Gastrocnemius medialis (tissue), 4 donors: ENCODE measurements at regions not wholly inside any gene's neighbourhood (a gene's known extent, or its start where the extent isn't known, plus 50 kb on each side); places are given as distances from the start of the nearest gene placed in this dataset.

Experiments
- ATAC-seq, 2 donors: fragments of 150-250 bp; one replicate each; pipeline ENCODE4 v1.9.1; 2016
- DNase-seq, 2 donors: peaks; one replicate each; pipeline ENCODE4 v3.0.0-alpha.2; 2019
- H3K27ac ChIP-seq, 4 donors: fragments of 200-600 bp; sonication (generic); 1 replicate in 1 of 4; 2 replicates in 3 of 4; pipeline ENCODE4 v1.5.1; 2016 to 2018; ENCODE audit warnings: mild to moderate bottlenecking in 2 of 4, moderate library complexity in 1 of 4
- H3K27me3 ChIP-seq, 3 donors: fragments of 200-600 bp; sonication (generic) in 2 of 3; 1 replicate in 1 of 3; 2 replicates in 2 of 3; pipeline versions ENCODE4 v1.5.1 to v1.6.0; 2016 to 2019; ENCODE audit warnings: mild to moderate bottlenecking in 1 of 3, moderate library complexity in 1 of 3
- H3K36me3 ChIP-seq, 2 donors: fragments of 200-600 bp; sonication (generic) in 1 of 2; one replicate each; pipeline ENCODE4 v1.5.1; 2017 to 2018
- H3K4me1 ChIP-seq, 2 donors: fragments of 200-600 bp; sonication (generic) in 1 of 2; one replicate each; pipeline ENCODE4 v1.5.1; 2016 to 2017; ENCODE audit warnings: mild to moderate bottlenecking in 2 of 2
- H3K4me3 ChIP-seq, 4 donors: fragments of 200-600 bp; sonication (generic) in 3 of 4; 1 replicate in 1 of 4; 2 replicates in 3 of 4; pipeline ENCODE4 v1.5.1; 2016 to 2019; ENCODE audit warnings: mild to moderate bottlenecking in 2 of 4
- H3K9me3 ChIP-seq, 3 donors: fragments of 200-600 bp; sonication (generic) in 2 of 3; 1 replicate in 1 of 3; 2 replicates in 2 of 3; pipeline ENCODE4 v1.5.1; 2016 to 2019
- POLR2A ChIP-seq, 2 donors: fragments of 450-650 bp; IDR thresholded peaks; one replicate each; pipeline ENCODE4 v1.6.1; 2017; ENCODE audit warnings: antibody characterized with exemption in 2 of 2, mild to moderate bottlenecking in 2 of 2, moderate library complexity in 2 of 2
- in situ Hi-C, 4 donors: fragments of 200-750 bp; cut with MboI; loops; one replicate each; pipeline versions ENCODE4 v1.15.0 to v1.8.0; 2017; ENCODE audit warnings: low sequenced_read_pairs in 4 of 4
- intact Hi-C: fragments of 100-400 bp; cut with DNase I; formaldehyde crosslinking; loops from one replicate; pipeline ENCODE4 v1.15.1; 2023; ENCODE audit warnings: low total_unique reads
- TF ChIP-seq, protein P1 (sequence below), 5 experiments: fragments of 450-650 bp in 3 of 5; fragments of 200-600 bp in 2 of 5; sonication (generic) in 2 of 5; IDR thresholded peaks in 4 of 5; conservative IDR thresholded peaks in 1 of 5; 1 replicate in 4 of 5; 2 replicates in 1 of 5; pipeline ENCODE4 v1.5.1; 2016 to 2019; ENCODE audit warnings: antibody characterized with exemption in 5 of 5, mild to moderate bottlenecking in 3 of 5, moderate library complexity in 3 of 5

DNA sequence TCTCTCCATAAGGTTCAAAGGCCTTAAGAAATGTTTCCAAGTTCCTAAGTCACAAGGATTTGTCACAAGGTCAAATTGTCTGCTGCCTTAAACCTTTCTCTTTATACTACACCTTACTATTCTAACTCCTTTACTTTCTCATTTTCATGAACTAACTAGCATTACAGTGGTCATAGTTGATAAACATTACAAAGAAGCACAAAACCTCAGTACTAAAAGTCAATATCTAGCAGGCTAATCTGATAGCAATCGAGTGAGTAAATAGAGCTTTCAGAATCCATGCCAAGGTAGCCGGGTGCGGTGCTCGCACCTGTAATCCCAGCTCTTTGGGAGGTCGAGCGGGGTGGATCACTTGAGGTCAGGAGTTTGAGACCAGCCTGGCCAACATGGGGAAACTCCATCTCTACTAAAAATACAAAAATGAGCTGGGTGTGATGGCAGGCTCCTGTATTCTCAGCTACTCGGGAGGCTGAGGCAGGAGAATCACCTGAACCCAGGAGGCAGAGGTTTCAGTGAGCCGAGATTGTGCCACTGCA is 510.0 kb downstream of the GBA3 start:
- no peak overlapping the region for H3K4me3 ChIP-seq
- ATAC-seq (no peak), DNase-seq (no peak)
- H3K27ac ChIP-seq, result no peak overlapping the region
- H3K9me3 ChIP-seq, result peaks cover 0 to 3% (median 0%) of the 10 kb centered on the region in 3 donors
- H3K4me1 ChIP-seq, result no peaks in the 10 kb centered on the region
- intact Hi-C loops, result no loop called here
- H3K36me3 ChIP-seq, result no peaks in the 10 kb centered on the region
- in situ Hi-C loops, result no loop called here
- TF ChIP-seq, protein P1, sequence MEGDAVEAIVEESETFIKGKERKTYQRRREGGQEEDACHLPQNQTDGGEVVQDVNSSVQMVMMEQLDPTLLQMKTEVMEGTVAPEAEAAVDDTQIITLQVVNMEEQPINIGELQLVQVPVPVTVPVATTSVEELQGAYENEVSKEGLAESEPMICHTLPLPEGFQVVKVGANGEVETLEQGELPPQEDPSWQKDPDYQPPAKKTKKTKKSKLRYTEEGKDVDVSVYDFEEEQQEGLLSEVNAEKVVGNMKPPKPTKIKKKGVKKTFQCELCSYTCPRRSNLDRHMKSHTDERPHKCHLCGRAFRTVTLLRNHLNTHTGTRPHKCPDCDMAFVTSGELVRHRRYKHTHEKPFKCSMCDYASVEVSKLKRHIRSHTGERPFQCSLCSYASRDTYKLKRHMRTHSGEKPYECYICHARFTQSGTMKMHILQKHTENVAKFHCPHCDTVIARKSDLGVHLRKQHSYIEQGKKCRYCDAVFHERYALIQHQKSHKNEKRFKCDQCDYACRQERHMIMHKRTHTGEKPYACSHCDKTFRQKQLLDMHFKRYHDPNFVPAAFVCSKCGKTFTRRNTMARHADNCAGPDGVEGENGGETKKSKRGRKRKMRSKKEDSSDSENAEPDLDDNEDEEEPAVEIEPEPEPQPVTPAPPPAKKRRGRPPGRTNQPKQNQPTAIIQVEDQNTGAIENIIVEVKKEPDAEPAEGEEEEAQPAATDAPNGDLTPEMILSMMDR (IDR thresholded peaks at IDR 0.05 in 4 of 5, conservative IDR thresholded peaks at IDR 0.05 in 1 of 5), result no peak
- no peak for TF ChIP-seq POLR2A (IDR thresholded peaks at IDR 0.05)
- H3K27me3 ChIP-seq, result no peaks in the 10 kb centered on the region

DNA sequence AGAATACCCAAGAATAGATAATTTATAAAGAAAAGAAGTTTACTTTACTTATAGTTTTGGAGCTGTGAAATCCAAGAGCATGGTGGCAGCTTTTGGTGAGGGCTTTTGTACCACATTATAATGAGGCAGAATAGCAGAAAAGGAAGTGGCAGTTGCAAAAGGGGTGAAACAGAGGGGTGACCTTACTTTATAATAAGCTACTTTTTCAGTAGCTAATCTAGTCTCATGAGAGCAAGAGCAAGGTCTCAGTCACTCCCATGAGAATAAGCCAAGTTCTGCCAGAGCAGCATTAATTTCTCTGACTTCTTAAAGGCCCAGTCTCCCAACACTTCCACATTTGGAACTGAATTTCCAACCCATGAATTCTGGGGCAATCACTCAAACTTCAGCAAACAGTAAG is 502.0 kb downstream of the GBA3 start:
- intact Hi-C loops, result no loop called here
- Histone ChIP-seq H3K36me3 (no peaks in the 10 kb centered on the region), H3K27me3 (no peaks in the 10 kb centered on the region), H3K4me1 (no peaks in the 10 kb centered on the region), H3K27ac (no peak overlapping the region), H3K9me3 (no peaks in the 10 kb centered on the region), H3K4me3 (no peak overlapping the region)
- ATAC-seq (no peak), DNase-seq (no peak)
- in situ Hi-C loops, result no loop called here
- TF ChIP-seq, protein P1 (IDR thresholded peaks at IDR 0.05 in 4 of 5, conservative IDR thresholded peaks at IDR 0.05 in 1 of 5), result no peak

DNA sequence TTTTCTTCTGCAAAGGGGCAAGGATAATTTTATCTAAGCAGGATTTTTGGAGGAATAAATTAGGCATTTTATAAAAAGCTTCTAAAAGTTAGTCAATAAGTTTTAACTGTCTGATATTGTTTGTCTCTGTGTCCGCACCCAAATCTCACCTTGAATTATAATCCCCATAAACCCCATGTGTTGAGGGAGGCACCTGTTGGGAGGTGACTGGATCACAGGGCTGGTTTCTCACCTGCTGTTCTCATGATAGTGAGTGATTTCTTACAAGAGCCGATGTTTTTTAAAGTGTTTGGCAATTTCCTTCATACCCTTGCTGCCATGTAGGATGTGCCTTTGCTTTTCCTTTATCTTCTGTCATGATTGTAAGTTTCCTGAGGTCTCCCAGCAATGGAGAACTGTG is 481.4 kb downstream of the GBA3 start:
- H3K27ac ChIP-seq, result no peak overlapping the region
- no peak for TF ChIP-seq POLR2A (IDR thresholded peaks at IDR 0.05)
- TF ChIP-seq, protein P1 (IDR thresholded peaks at IDR 0.05 in 4 of 5, conservative IDR thresholded peaks at IDR 0.05 in 1 of 5), result no peak
- no peaks in the 10 kb centered on the region for H3K9me3 ChIP-seq
- no peaks in the 10 kb centered on the region for H3K36me3 ChIP-seq
- ATAC-seq (no peak), DNase-seq (no peak)
- H3K4me1 ChIP-seq, result peaks cover 2 to 3% of the 10 kb centered on the region in 2 donors
- no peak overlapping the region for H3K4me3 ChIP-seq
- in situ Hi-C loops (no loop called here), intact Hi-C loops (no loop called here)
- no peaks in the 10 kb centered on the region for H3K27me3 ChIP-seq

DNA sequence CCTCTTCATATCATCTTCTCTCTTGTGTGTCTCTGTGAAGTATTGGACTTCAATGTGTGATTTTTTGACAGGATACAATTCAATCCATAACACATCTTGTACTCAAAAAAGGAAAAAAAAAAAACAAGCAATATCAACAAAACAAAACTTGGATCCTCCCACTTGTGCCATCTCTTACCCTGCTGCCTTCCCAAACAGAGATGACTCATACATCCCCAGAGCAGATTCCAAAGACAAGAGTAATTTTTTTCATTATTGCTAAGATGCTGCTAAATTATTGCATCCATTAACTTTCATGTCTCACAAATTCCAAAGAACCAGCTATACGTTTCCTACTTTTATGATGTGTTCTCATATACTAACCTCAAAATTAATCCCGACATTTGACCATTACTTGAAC is 479.2 kb downstream of the GBA3 start:
- Histone ChIP-seq H3K36me3 (no peaks in the 10 kb centered on the region), H3K27me3 (no peaks in the 10 kb centered on the region), H3K9me3 (no peaks in the 10 kb centered on the region), H3K4me1 (peaks cover 2 to 3% of the 10 kb centered on the region in 2 donors), H3K4me3 (no peak overlapping the region), H3K27ac (no peak overlapping the region)
- TF ChIP-seq, protein P1 (IDR thresholded peaks at IDR 0.05 in 4 of 5, conservative IDR thresholded peaks at IDR 0.05 in 1 of 5), result no peak
- no peak for TF ChIP-seq POLR2A (IDR thresholded peaks at IDR 0.05)
- intact Hi-C loops (no loop called here), in situ Hi-C loops (no loop called here)
- no peak for ATAC-seq
- DNase-seq, result no peak
